ENCODE measurements at regions not wholly inside any gene's neighbourhood (a gene's known extent, or its start where the extent isn't known, plus 50 kb on each side); places are given as distances from the start of the nearest gene placed in this dataset.
A peak's percentile ranks its signal among the peaks of the same experiment; 100 is the strongest.

DNA sequence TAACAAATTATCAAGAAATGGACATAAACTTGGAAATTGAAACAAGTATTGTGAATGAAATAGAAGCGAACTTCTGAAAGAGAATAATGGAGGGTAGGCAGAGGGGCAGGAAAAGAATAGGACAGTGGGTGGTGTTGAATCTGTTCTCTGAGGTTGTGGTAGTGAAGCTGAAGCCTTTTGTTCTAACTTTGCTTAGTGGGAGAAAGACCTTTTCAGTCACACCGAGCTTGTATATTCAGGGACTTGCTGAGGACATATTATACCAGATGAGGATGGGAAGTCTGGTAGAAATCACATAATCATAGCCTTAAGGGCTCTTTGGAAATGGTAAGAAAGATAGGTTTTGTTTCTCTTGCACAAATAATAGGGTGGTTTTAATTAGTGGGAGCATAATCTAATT, 115.4 kb upstream of the NDST4 start:
- no peak overlapping the region for H2BK120ac ChIP-seq (ENCODE audit: low read depth, low read length, poor library complexity, severe bottlenecking)
- no peak overlapping the region for H2BK5ac ChIP-seq (ENCODE audit: insufficient read length, low read length)
- H3K4me1 Mint-ChIP-seq = peaks cover 42 to 45% of the 10 kb centered on the region in 2 experiments
- no peak overlapping the region for H4K5ac ChIP-seq (ENCODE audit: insufficient read length, low read depth, low read length)
- no peaks in the 10 kb centered on the region for H3K79me1 ChIP-seq (ENCODE audit: insufficient read depth, low read depth, low read length, poor library complexity, severe bottlenecking)
- H3K27me3 Mint-ChIP-seq (ENCODE audit: low read depth) = no peaks in the 10 kb centered on the region
- H3K23me2 ChIP-seq (ENCODE audit: insufficient read length, low read depth, low read length, poor library complexity, severe bottlenecking) = no peaks in the 10 kb centered on the region
- H3K9ac ChIP-seq (ENCODE audit: extremely low read depth, insufficient read length, low read length) = no peak overlapping the region
- H2BK12ac ChIP-seq (ENCODE audit: insufficient read length, low read depth, low read length) = no peak overlapping the region
- H2BK15ac ChIP-seq (ENCODE audit: low read depth, low read length) = no peak overlapping the region
- no peak overlapping the region for H3K4ac ChIP-seq (ENCODE audit: low read depth, low read length)
- no peak overlapping the region for H3K27ac ChIP-seq (ENCODE audit: insufficient read length, low read depth, low read length)
- no peak overlapping the region for H2AFZ ChIP-seq (ENCODE audit: low read length)
- no peak overlapping the region for H2AK5ac ChIP-seq (ENCODE audit: insufficient read length, low read length)
- H3K23ac ChIP-seq (ENCODE audit: insufficient read length, low read depth, low read length) = no peak overlapping the region
- no peak for DNase-seq
- no peaks in the 10 kb centered on the region for H3K9me3 ChIP-seq (ENCODE audit: control insufficient read depth, low read depth, low read length)
- no peak overlapping the region for H4K8ac ChIP-seq (replicated peaks; ENCODE audit: insufficient read length, low read depth, low read length)
- H3K4me1 ChIP-seq (ENCODE audit: insufficient read depth, low read length) = no peaks in the 10 kb centered on the region; the same call in 1 of the 2 replicates
- H3K27ac Mint-ChIP-seq = peak overlapping the region; percentile 2 to 95 (median 45); a peak in 4 of 7 replicates
- H3K36me3 Mint-ChIP-seq (ENCODE audit: insufficient read depth in 1 of 3, low read depth in 3 of 3) = peaks cover 0 to 11% (median 4%) of the 10 kb centered on the region in 3 experiments; a peak in 4 of 7 replicates
- H3K79me2 ChIP-seq (ENCODE audit: insufficient read depth, low read length) = no peaks in the 10 kb centered on the region
- no peak overlapping the region for H3T11ph ChIP-seq (ENCODE audit: low read length)
- no peak overlapping the region for H3K4me2 ChIP-seq (ENCODE audit: insufficient read depth, insufficient read length, low read length)
- no peak overlapping the region for H3K56ac ChIP-seq (ENCODE audit: insufficient read length, low read depth, low read length)
- WGBS (ENCODE audit: extremely low coverage, insufficient read length, low lambda C conversion rate) = no CpG with 5 or more reads among the region's 2 CpGs
- H3K27me3 ChIP-seq (ENCODE audit: insufficient read depth, low read length) = no peaks in the 10 kb centered on the region
- peaks cover 0 to 6% of the 10 kb centered on the region in 2 experiments; a peak in 2 of 5 replicates for H3K9me3 Mint-ChIP-seq
- H3K14ac ChIP-seq (ENCODE audit: insufficient read depth, low read length) = no peak overlapping the region
- H4K20me1 ChIP-seq (ENCODE audit: control insufficient read depth, insufficient read depth, insufficient read length) = no peaks in the 10 kb centered on the region
- H4K91ac ChIP-seq (ENCODE audit: insufficient read length, low read depth, low read length) = no peak overlapping the region
- H2BK20ac ChIP-seq (ENCODE audit: low read depth, low read length, poor library complexity, severe bottlenecking) = no peak overlapping the region
- no peak overlapping the region for H3K18ac ChIP-seq (ENCODE audit: insufficient read length, low read depth, low read length)
- no peak overlapping the region for H3K4me3 Mint-ChIP-seq
- TF ChIP-seq, protein P1, sequence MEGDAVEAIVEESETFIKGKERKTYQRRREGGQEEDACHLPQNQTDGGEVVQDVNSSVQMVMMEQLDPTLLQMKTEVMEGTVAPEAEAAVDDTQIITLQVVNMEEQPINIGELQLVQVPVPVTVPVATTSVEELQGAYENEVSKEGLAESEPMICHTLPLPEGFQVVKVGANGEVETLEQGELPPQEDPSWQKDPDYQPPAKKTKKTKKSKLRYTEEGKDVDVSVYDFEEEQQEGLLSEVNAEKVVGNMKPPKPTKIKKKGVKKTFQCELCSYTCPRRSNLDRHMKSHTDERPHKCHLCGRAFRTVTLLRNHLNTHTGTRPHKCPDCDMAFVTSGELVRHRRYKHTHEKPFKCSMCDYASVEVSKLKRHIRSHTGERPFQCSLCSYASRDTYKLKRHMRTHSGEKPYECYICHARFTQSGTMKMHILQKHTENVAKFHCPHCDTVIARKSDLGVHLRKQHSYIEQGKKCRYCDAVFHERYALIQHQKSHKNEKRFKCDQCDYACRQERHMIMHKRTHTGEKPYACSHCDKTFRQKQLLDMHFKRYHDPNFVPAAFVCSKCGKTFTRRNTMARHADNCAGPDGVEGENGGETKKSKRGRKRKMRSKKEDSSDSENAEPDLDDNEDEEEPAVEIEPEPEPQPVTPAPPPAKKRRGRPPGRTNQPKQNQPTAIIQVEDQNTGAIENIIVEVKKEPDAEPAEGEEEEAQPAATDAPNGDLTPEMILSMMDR (conservative IDR thresholded peaks at IDR 0.05) = no peak
